ENCODE measurements at regions not wholly inside any gene's neighbourhood (a gene's known extent, or its start where the extent isn't known, plus 50 kb on each side); places are given as distances from the start of the nearest gene placed in this dataset.

GRCh38 chr17:5841862-5842261 lies 228.3 kb upstream of the WSCD1 start:
- TF ChIP-seq CTCF (IDR thresholded peaks at IDR 0.05) (no peak), POLR2A (IDR thresholded peaks at IDR 0.05) (no peak)

All from tibial nerve (tissue), 3 donors.